ENCODE measurements at regions not wholly inside any gene's neighbourhood (a gene's known extent, or its start where the extent isn't known, plus 50 kb on each side); places are given as distances from the start of the nearest gene placed in this dataset.
"Not testable (repeated sequence)": the region's sequence is repeated elsewhere in the genome, so short reads cannot be mapped to it uniquely, and the experiment has no call there.

GRCh38 chr22:47307326-47307725 lies 544.9 kb downstream of the TBC1D22A start:
- Histone ChIP-seq H3K27me3 (peaks cover 0 to 7% (median 0%) of the 10 kb centered on the region in 3 donors), H3K27ac (no peak overlapping the region), H3K36me3 (no peaks in the 10 kb centered on the region), H3K4me3 (no peak overlapping the region), H3K9me3 (peaks cover 0 to 7% (median 1%) of the 10 kb centered on the region in 4 donors), H3K4me1 (peaks cover 0 to 9% (median 0%) of the 10 kb centered on the region in 4 donors)
- WGBS, 5 donors, result 73 to 79% (median 74%) methylated on average over 5 of the region's 5 CpGs
- intact Hi-C loops (cut with DNase I; ENCODE audit: low total_unique reads), result no loop called here
- no peak for DNase-seq
- TF ChIP-seq POLR2AphosphoS5 (IDR thresholded peaks at IDR 0.05) (no peak), EP300 (IDR thresholded peaks at IDR 0.05) (no peak), CTCF (IDR thresholded peaks at IDR 0.05) (no peak), POLR2A (IDR thresholded peaks at IDR 0.05) (no peak)

- intact Hi-C loops (cut with DNase I; ENCODE audit: low total_unique reads), result no loop called here
- WGBS, 5 donors, result 79 to 93% (median 89%) methylated on average over 6 of the region's 6 CpGs
- H3K36me3 ChIP-seq, result no peaks in the 10 kb centered on the region
- no peaks in the 10 kb centered on the region for H3K9me3 ChIP-seq
- H3K4me1 ChIP-seq, result peaks cover 0 to 9% (median 0%) of the 10 kb centered on the region in 4 donors
- no peak overlapping the region for H3K27ac ChIP-seq
- H3K4me3 ChIP-seq, result no peak overlapping the region
- TF ChIP-seq POLR2A (IDR thresholded peaks at IDR 0.05) (no peak), POLR2AphosphoS5 (IDR thresholded peaks at IDR 0.05) (no peak)
- no peak for DNase-seq
- H3K27me3 ChIP-seq, result peaks cover 0 to 7% (median 0%) of the 10 kb centered on the region in 3 donors
Measured at GRCh38 chr22:47304854-47305253, 542.4 kb downstream of the TBC1D22A start.

- WGBS, 5 donors, result 86 to 96% (median 88%) methylated on average over 9 to 22 of the region's 22 CpGs
- H3K27ac ChIP-seq, result no peak overlapping the region
- no peaks in the 10 kb centered on the region for H3K9me3 ChIP-seq
- no peaks in the 10 kb centered on the region for H3K36me3 ChIP-seq
- H3K27me3 ChIP-seq, result peaks cover 0 to 7% (median 0%) of the 10 kb centered on the region in 3 donors
- H3K4me3 ChIP-seq, result no peak overlapping the region
- TF ChIP-seq POLR2AphosphoS5 (IDR thresholded peaks at IDR 0.05) (no peak), CTCF (IDR thresholded peaks at IDR 0.05) (no peak), EP300 (IDR thresholded peaks at IDR 0.05) (no peak), POLR2A (IDR thresholded peaks at IDR 0.05) (no peak)
- peaks cover 0 to 9% (median 0%) of the 10 kb centered on the region in 4 donors for H3K4me1 ChIP-seq
- DNase-seq, result peak in 1 of 2 donors; percentile 15
- intact Hi-C loops (cut with DNase I; ENCODE audit: low total_unique reads), result no loop called here
Measured at GRCh38 chr22:47304191-47304831, 541.9 kb downstream of the TBC1D22A start.

DNA sequence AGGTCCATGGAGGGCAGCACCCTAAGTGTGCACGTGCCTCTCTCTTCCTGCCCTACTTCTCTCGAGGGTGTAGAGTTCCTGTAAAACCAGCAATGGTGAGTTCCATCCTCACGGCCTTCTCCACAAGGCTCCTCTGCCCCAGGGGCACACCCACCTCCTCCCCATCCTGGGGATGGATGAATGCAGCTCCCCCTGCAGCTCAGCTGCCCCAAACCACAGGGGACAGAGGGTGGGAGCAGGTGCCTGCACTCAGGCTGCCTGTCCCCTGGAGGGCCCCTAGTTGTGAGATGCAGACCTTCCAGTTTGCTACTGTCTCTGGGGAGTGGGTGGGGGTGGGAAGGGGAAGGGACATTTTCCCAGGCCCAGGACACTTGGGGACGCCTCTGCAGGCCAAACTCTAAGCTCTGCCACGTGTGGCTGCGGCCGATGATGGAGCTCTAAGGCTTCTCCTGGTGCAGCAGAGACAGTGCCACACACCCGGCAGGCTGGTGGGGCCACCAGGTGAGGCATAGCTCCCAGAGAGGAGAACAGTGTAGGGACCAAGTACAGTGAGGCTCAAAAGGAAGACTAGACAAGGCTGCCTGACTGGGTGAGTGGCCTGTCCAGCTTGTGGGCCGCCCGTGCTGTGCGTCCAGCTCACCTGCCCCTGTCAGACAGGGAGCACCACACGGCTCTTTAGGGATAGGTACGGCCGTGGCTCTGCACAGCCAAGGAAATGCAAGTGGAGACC lies 540.9 kb downstream of the TBC1D22A start:
- H3K9me3 ChIP-seq, result no peaks in the 10 kb centered on the region
- H3K4me3 ChIP-seq, result no peak overlapping the region
- no peak overlapping the region for H3K27ac ChIP-seq
- no peak for DNase-seq
- WGBS, 5 donors, result 78 to 86% (median 82%) methylated on average over 14 of the region's 14 CpGs
- H3K27me3 ChIP-seq, result peaks cover 0 to 7% (median 0%) of the 10 kb centered on the region in 3 donors
- peaks cover 0 to 5% (median 0%) of the 10 kb centered on the region in 4 donors for H3K4me1 ChIP-seq
- intact Hi-C loops (cut with DNase I; ENCODE audit: low total_unique reads), result no loop called here
- TF ChIP-seq POLR2AphosphoS5 (IDR thresholded peaks at IDR 0.05) (no peak), CTCF (IDR thresholded peaks at IDR 0.05) (no peak), POLR2A (IDR thresholded peaks at IDR 0.05) (no peak), EP300 (IDR thresholded peaks at IDR 0.05) (no peak)
- H3K36me3 ChIP-seq, result no peaks in the 10 kb centered on the region

GRCh38 chr22:47302587-47302986 lies 540.1 kb downstream of the TBC1D22A start:
- H3K27ac ChIP-seq; H3K36me3 ChIP-seq; H3K4me1 ChIP-seq; intact Hi-C loops (cut with DNase I; ENCODE audit: low total_unique reads); H3K4me3 ChIP-seq; H3K9me3 ChIP-seq; DNase-seq: not testable (repeated sequence)
- peaks cover 0 to 11% (median 0%) of the 10 kb centered on the region in 3 donors for H3K27me3 ChIP-seq
- 88 to 100% (median 91%) methylated on average over 1 of the region's 1 CpG for WGBS, 5 donors
